ENCODE measurements at regions not wholly inside any gene's neighbourhood (a gene's known extent, or its start where the extent isn't known, plus 50 kb on each side); places are given as distances from the start of the nearest gene placed in this dataset.

- DNase-seq: no peak
These were observed 254.0 kb downstream of the TSHZ3 start for GRCh38 chr19:31095100-31095804.

GRCh38 chr19:31092274-31092673 lies 257.0 kb downstream of the TSHZ3 start:
- DNase-seq: no peak

- peak in 2 of 51 donors; percentile 1 to 2 for DNase-seq
These were observed 259.6 kb downstream of the TSHZ3 start for GRCh38 chr19:31089681-31090080.

GRCh38 chr19:31085125-31085524 lies 264.1 kb downstream of the TSHZ3 start:
- DNase-seq: no peak

GRCh38 chr19:31083105-31083504 lies 266.1 kb downstream of the TSHZ3 start:
- no peak for DNase-seq

- DNase-seq: no peak
These were observed 274.0 kb downstream of the TSHZ3 start for GRCh38 chr19:31075146-31075655.

GRCh38 chr19:31074199-31075125 lies 274.8 kb downstream of the TSHZ3 start:
- DNase-seq: no peak

- peak in 1 of 51 donors; percentile 6 for DNase-seq
These were observed 275.6 kb downstream of the TSHZ3 start for GRCh38 chr19:31073485-31074198.

- no peak for DNase-seq
These were observed 276.8 kb downstream of the TSHZ3 start for GRCh38 chr19:31072451-31072850.

GRCh38 chr19:31071136-31071855 lies 277.9 kb downstream of the TSHZ3 start:
- DNase-seq: no peak

- DNase-seq: no peak
These were observed 278.8 kb downstream of the TSHZ3 start for GRCh38 chr19:31070146-31071065.

- DNase-seq: no peak
These were observed 281.0 kb downstream of the TSHZ3 start for GRCh38 chr19:31068268-31068667.

GRCh38 chr19:31066385-31066784 lies 282.9 kb downstream of the TSHZ3 start:
- peak in 1 of 51 donors; percentile 13 for DNase-seq

- no peak for DNase-seq
These were observed 284.7 kb downstream of the TSHZ3 start for GRCh38 chr19:31064491-31064890.

- no peak for DNase-seq
These were observed 290.4 kb downstream of the TSHZ3 start for GRCh38 chr19:31058676-31059340.

GRCh38 chr19:31057476-31057875 lies 291.8 kb downstream of the TSHZ3 start:
- DNase-seq: no peak

GRCh38 chr19:31055454-31055853 lies 293.8 kb downstream of the TSHZ3 start:
- no peak for DNase-seq

- DNase-seq: peak in 3 of 51 donors; percentile 3
These were observed 294.8 kb downstream of the TSHZ3 start for GRCh38 chr19:31054430-31054829.

GRCh38 chr19:31049431-31049830 lies 299.8 kb downstream of the TSHZ3 start:
- DNase-seq: no peak
